SK-N-SH treated with all-trans-retinoic acid at 6 μM for 48 hours (cell line): ENCODE measurements at regions not wholly inside any gene's neighbourhood (a gene's known extent, or its start where the extent isn't known, plus 50 kb on each side); places are given as distances from the start of the nearest gene placed in this dataset.

Experiments
- GLIS3 ChIP-seq: fragments of 250-450 bp; sonication (Bioruptor Pico); IDR thresholded peaks from 2 replicates; pipeline ENCODE4 v1.5.0; 2020; ENCODE audit warnings: mild to moderate bottlenecking, moderate library complexity
- OSR1 ChIP-seq: fragments of 250-450 bp; sonication (Bioruptor Pico); IDR thresholded peaks from 2 replicates; pipeline ENCODE4 v1.8.0; 2022; ENCODE audit warnings: moderate library complexity, mild to moderate bottlenecking, inconsistent platforms
- ZFP3 ChIP-seq: fragments of 250-450 bp; sonication (Bioruptor Pico); IDR thresholded peaks from 2 replicates; pipeline ENCODE4 v1.5.0; 2020; ENCODE audit warnings: mild to moderate bottlenecking, moderate library complexity
- ZNF8 ChIP-seq: fragments of 450-650 bp; formaldehyde crosslinking; IDR thresholded peaks from 2 replicates; pipeline ENCODE4 v1.5.0; 2020; ENCODE audit warnings: mild to moderate bottlenecking, moderate library complexity
- TF ChIP-seq, protein P1 (sequence below): fragments of 250-450 bp; sonication (Bioruptor Pico); IDR thresholded peaks from 2 replicates; pipeline ENCODE4 v1.8.0; 2020; ENCODE audit warnings: mild to moderate bottlenecking, moderate library complexity, borderline replicate concordance
- TF ChIP-seq, protein P2 (sequence below): fragments of 250-450 bp; sonication (Bioruptor Pico); IDR thresholded peaks from 2 replicates; pipeline ENCODE4 v1.5.1; 2020; ENCODE audit warnings: low read depth, mild to moderate bottlenecking, moderate library complexity

DNA sequence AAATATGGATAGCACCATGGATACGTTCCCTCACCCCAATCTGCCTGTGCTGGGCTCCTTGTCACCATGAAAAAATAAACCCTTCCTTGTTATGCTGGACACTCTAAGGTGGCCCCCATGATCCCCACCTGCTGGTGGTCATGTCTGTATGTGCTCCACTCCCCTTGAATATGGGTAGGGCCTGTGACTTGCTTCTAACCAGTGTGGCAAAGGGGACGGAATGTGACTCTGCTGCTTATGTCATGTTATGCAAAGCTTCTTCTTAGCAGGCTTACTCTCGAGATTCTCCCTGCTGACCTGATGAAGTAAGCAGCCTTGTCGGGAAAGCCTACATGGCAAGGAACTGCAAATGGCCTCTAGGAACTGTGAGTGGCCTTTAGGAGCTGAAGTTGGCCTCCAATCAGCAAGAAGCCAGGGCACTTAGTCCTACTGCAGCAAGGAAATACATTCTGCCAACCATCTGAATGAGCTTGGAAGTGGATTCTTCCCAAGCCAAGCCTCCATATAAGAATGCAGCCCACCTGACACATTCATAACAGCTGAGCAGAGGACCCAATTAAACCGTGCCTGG lies 159.9 kb downstream of the CCDC34 start:
- TF ChIP-seq GLIS3 (CRISPR knock-in tag) = no peak
- no peak for TF ChIP-seq OSR1 (CRISPR knock-in tag)
- TF ChIP-seq ZNF8 (CRISPR knock-in tag) = no peak
- TF ChIP-seq, protein P1, sequence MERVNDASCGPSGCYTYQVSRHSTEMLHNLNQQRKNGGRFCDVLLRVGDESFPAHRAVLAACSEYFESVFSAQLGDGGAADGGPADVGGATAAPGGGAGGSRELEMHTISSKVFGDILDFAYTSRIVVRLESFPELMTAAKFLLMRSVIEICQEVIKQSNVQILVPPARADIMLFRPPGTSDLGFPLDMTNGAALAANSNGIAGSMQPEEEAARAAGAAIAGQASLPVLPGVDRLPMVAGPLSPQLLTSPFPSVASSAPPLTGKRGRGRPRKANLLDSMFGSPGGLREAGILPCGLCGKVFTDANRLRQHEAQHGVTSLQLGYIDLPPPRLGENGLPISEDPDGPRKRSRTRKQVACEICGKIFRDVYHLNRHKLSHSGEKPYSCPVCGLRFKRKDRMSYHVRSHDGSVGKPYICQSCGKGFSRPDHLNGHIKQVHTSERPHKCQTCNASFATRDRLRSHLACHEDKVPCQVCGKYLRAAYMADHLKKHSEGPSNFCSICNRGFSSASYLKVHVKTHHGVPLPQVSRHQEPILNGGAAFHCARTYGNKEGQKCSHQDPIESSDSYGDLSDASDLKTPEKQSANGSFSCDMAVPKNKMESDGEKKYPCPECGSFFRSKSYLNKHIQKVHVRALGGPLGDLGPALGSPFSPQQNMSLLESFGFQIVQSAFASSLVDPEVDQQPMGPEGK (CRISPR knock-in tag) = no peak
- TF ChIP-seq ZFP3 = no peak
- TF ChIP-seq, protein P2, sequence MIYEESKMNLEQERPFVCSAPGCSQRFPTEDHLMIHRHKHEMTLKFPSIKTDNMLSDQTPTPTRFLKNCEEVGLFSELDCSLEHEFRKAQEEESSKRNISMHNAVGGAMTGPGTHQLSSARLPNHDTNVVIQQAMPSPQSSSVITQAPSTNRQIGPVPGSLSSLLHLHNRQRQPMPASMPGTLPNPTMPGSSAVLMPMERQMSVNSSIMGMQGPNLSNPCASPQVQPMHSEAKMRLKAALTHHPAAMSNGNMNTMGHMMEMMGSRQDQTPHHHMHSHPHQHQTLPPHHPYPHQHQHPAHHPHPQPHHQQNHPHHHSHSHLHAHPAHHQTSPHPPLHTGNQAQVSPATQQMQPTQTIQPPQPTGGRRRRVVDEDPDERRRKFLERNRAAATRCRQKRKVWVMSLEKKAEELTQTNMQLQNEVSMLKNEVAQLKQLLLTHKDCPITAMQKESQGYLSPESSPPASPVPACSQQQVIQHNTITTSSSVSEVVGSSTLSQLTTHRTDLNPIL = no peak
